Uterus (tissue), 2 donors: ENCODE measurements at regions not wholly inside any gene's neighbourhood (a gene's known extent, or its start where the extent isn't known, plus 50 kb on each side); places are given as distances from the start of the nearest gene placed in this dataset.

Experiments used
- CTCF ChIP-seq, 4 experiments: fragments of 200-600 bp in 2 of 4; fragments of 450-650 bp in 2 of 4; sonication (generic) in 2 of 4; IDR thresholded peaks; one replicate each; pipeline ENCODE4 v1.5.1; 2016 to 2019; ENCODE audit warnings: antibody characterized with exemption in 4 of 4, mild to moderate bottlenecking in 2 of 4, moderate library complexity in 1 of 4
- POLR2A ChIP-seq, 2 donors: fragments of 450-650 bp; IDR thresholded peaks; one replicate each; pipeline ENCODE4 v1.6.1; 2016; ENCODE audit warnings: antibody characterized with exemption in 2 of 2, mild to moderate bottlenecking in 1 of 2, moderate library complexity in 1 of 2

- TF ChIP-seq CTCF (IDR thresholded peaks at IDR 0.05) (no peak), POLR2A (IDR thresholded peaks at IDR 0.05) (no peak)
Measured at GRCh38 chr13:39259371-39260140, 221.3 kb downstream of the NHLRC3 start.
